H9 (cell line): ENCODE measurements at regions not wholly inside any gene's neighbourhood (a gene's known extent, or its start where the extent isn't known, plus 50 kb on each side); places are given as distances from the start of the nearest gene placed in this dataset.

Experiments
- DNase-seq: peaks from one replicate; pipeline ENCODE4 v3.0.0-alpha.2; 2017
- H2AFZ ChIP-seq: one replicate; pipeline ENCODE4 v1.6.1; 2013; ENCODE audit warnings: mild to moderate bottlenecking, low read length, control low read depth, moderate library complexity
- H2AK5ac ChIP-seq: 2 replicates; pipeline ENCODE4 v1.6.1; 2013; ENCODE audit warnings: low read length, control low read depth, mixed read lengths; ENCODE audit not compliant: insufficient read length
- H2BK120ac ChIP-seq: one replicate; pipeline ENCODE4 v1.6.1; 2013; ENCODE audit warnings: low read depth, mild to moderate bottlenecking, low read length, control low read depth, inconsistent platforms; ENCODE audit not compliant: poor library complexity, severe bottlenecking
- H2BK12ac ChIP-seq: 2 replicates; pipeline ENCODE4 v1.6.1; 2013; ENCODE audit warnings: low read length, control low read depth, mixed read lengths, low read depth; ENCODE audit not compliant: insufficient read length
- H2BK15ac ChIP-seq: 2 replicates; pipeline ENCODE4 v1.6.1; 2013; ENCODE audit warnings: low read depth, low read length, control low read depth
- H2BK20ac ChIP-seq: one replicate; pipeline ENCODE4 v1.6.1; 2013; ENCODE audit warnings: low read depth, mild to moderate bottlenecking, low read length, control low read depth, inconsistent platforms; ENCODE audit not compliant: poor library complexity, severe bottlenecking
- H2BK5ac ChIP-seq: 2 replicates; pipeline ENCODE4 v1.6.1; 2013; ENCODE audit warnings: low read length, control low read depth, mixed read lengths; ENCODE audit not compliant: insufficient read length
- H3K14ac ChIP-seq: 2 replicates; pipeline ENCODE4 v1.6.1; 2013; ENCODE audit warnings: low read length, control low read depth; ENCODE audit not compliant: insufficient read depth
- H3K18ac ChIP-seq: 2 replicates; pipeline ENCODE4 v1.6.1; 2013; ENCODE audit warnings: low read depth, mild to moderate bottlenecking, mixed read lengths, low read length, control low read depth; ENCODE audit not compliant: insufficient read length
- H3K23ac ChIP-seq: 2 replicates; pipeline ENCODE4 v1.6.1; 2013; ENCODE audit warnings: low read length, control low read depth, mixed read lengths, low read depth; ENCODE audit not compliant: insufficient read length
- H3K23me2 ChIP-seq: 2 replicates; pipeline ENCODE4 v1.6.1; 2013; ENCODE audit warnings: low read depth, mild to moderate bottlenecking, mixed read lengths, low read length, control low read depth; ENCODE audit not compliant: insufficient read length, poor library complexity, severe bottlenecking
- H3K27ac ChIP-seq: 2 replicates; pipeline ENCODE4 v1.5.1; 2013; ENCODE audit warnings: low read length, control low read depth, mixed read lengths, low read depth; ENCODE audit not compliant: insufficient read length
- H3K27me3 ChIP-seq: 2 replicates; pipeline ENCODE4 v1.6.1; 2013; ENCODE audit warnings: low read length, control low read depth, inconsistent platforms; ENCODE audit not compliant: insufficient read depth
- H3K4ac ChIP-seq: 2 replicates; pipeline ENCODE4 v1.6.1; 2013; ENCODE audit warnings: low read depth, mild to moderate bottlenecking, control low read depth, inconsistent platforms, low read length, moderate library complexity
- H3K4me1 ChIP-seq: 2 replicates; pipeline ENCODE4 v1.6.1; 2013; ENCODE audit warnings: low read length, control low read depth, inconsistent platforms; ENCODE audit not compliant: insufficient read depth
- H3K4me2 ChIP-seq: 2 replicates; pipeline ENCODE4 v1.6.1; 2013; ENCODE audit warnings: low read length, control low read depth, mixed read lengths; ENCODE audit not compliant: insufficient read length, insufficient read depth
- H3K56ac ChIP-seq: 2 replicates; pipeline ENCODE4 v1.6.1; 2013; ENCODE audit warnings: low read depth, mild to moderate bottlenecking, mixed read lengths, low read length, control low read depth; ENCODE audit not compliant: insufficient read length
- H3K79me1 ChIP-seq: 2 replicates; pipeline ENCODE4 v1.6.1; 2013; ENCODE audit warnings: low read depth, mild to moderate bottlenecking, moderate library complexity, low read length, control low read depth, inconsistent platforms; ENCODE audit not compliant: insufficient read depth, poor library complexity, severe bottlenecking
- H3K79me2 ChIP-seq: 2 replicates; pipeline ENCODE4 v1.6.1; 2013; ENCODE audit warnings: low read length, control low read depth, inconsistent platforms; ENCODE audit not compliant: insufficient read depth
- H3K9ac ChIP-seq: 2 replicates; pipeline ENCODE4 v1.6.1; 2013; ENCODE audit warnings: low read length, control low read depth, mixed read lengths; ENCODE audit not compliant: insufficient read length; ENCODE audit errors: extremely low read depth
- H3K9me3 ChIP-seq: one replicate; pipeline ENCODE4 v1.6.1; 2013; ENCODE audit warnings: low read depth, low read length, inconsistent platforms; ENCODE audit not compliant: control insufficient read depth
- H3T11ph ChIP-seq: one replicate; pipeline ENCODE4 v1.6.1; 2013; ENCODE audit warnings: mild to moderate bottlenecking, low read length, control low read depth, inconsistent platforms
- H4K20me1 ChIP-seq: one replicate; pipeline ENCODE4 v1.6.1; 2013; ENCODE audit not compliant: control insufficient read depth, insufficient read length, insufficient read depth
- H4K5ac ChIP-seq: 2 replicates; pipeline ENCODE4 v1.6.1; 2013; ENCODE audit warnings: low read depth, mild to moderate bottlenecking, mixed read lengths, low read length, control low read depth; ENCODE audit not compliant: insufficient read length
- H4K8ac ChIP-seq: replicated peaks from 2 replicates; pipeline ENCODE4 v1.6.1; 2013; ENCODE audit warnings: low read length, control low read depth, mixed read lengths, low read depth; ENCODE audit not compliant: insufficient read length
- H4K91ac ChIP-seq: 2 replicates; pipeline ENCODE4 v1.6.1; 2013; ENCODE audit warnings: low read depth, mild to moderate bottlenecking, moderate library complexity, mixed read lengths, low read length, control low read depth; ENCODE audit not compliant: insufficient read length
- H3K27ac Mint-ChIP-seq, 3 experiments: 2 replicates in 2 of 3; 3 replicates in 1 of 3; pipeline ENCODE4 v1.8.0; 2020 to 2021; ENCODE audit warnings: mixed read lengths in 3 of 3, mild to moderate bottlenecking in 1 of 3, moderate library complexity in 1 of 3
- H3K27me3 Mint-ChIP-seq: 2 replicates; pipeline ENCODE4 v1.8.0; 2021; ENCODE audit warnings: low read depth, mild to moderate bottlenecking, moderate library complexity, mixed read lengths
- H3K36me3 Mint-ChIP-seq, 3 experiments: 2 replicates in 2 of 3; 3 replicates in 1 of 3; pipeline ENCODE4 v1.8.0; 2020 to 2021; ENCODE audit warnings: low read depth in 3 of 3, mixed read lengths in 3 of 3; ENCODE audit not compliant: insufficient read depth in 1 of 3
- H3K4me1 Mint-ChIP-seq, 2 experiments: 2 replicates each; pipeline ENCODE4 v1.8.0; 2020; ENCODE audit warnings: mixed read lengths in 2 of 2
- H3K4me3 Mint-ChIP-seq, 2 experiments: 2 replicates in 1 of 2; 3 replicates in 1 of 2; pipeline ENCODE4 v1.8.0; 2020 to 2021; ENCODE audit warnings: mild to moderate bottlenecking in 2 of 2, mixed read lengths in 2 of 2, moderate library complexity in 1 of 2
- H3K9me3 Mint-ChIP-seq, 2 experiments: 2 replicates in 1 of 2; 3 replicates in 1 of 2; pipeline ENCODE4 v1.8.0; 2020; ENCODE audit warnings: mild to moderate bottlenecking in 2 of 2, mixed read lengths in 2 of 2, moderate library complexity in 1 of 2
- whole genome bisulfite sequencing: extraction: QIAGEN DNeasy Blood & Tissue Kit; methylation state at CpG from one replicate; pipeline ENCODE4 v1.1.7; 2013; ENCODE audit warnings: missing lambda C conversion rate, low lambda C conversion rate, mixed read lengths; ENCODE audit not compliant: insufficient read length; ENCODE audit errors: extremely low coverage; 5-methylcytosine and 5-hydroxymethylcytosine counted together
- TF ChIP-seq, protein P1 (sequence below): fragments of 200-600 bp; sonication (generic); conservative IDR thresholded peaks from 3 replicates; pipeline ENCODE4 v1.8.0; 2021; ENCODE audit warnings: antibody characterized with exemption, mild to moderate bottlenecking

- Histone ChIP-seq H4K91ac (no peak overlapping the region), H2BK15ac (no peak overlapping the region), H3K79me1 (no peaks in the 10 kb centered on the region), H3K9ac (no peak overlapping the region), H2BK5ac (no peak overlapping the region), H3K14ac (no peak overlapping the region), H2BK20ac (no peak overlapping the region), H2AFZ (no peak overlapping the region), H3T11ph (no peak overlapping the region), H4K8ac (no peak overlapping the region), H3K23ac (no peak overlapping the region), H3K4me1 (no peaks in the 10 kb centered on the region), H3K27me3 (no peaks in the 10 kb centered on the region), H3K56ac (no peak overlapping the region), H4K5ac (no peak overlapping the region), H4K20me1 (no peaks in the 10 kb centered on the region), H3K4me2 (no peak overlapping the region), H3K18ac (no peak overlapping the region), H2AK5ac (no peak overlapping the region), H2BK120ac (no peak overlapping the region), H3K9me3 (no peaks in the 10 kb centered on the region), H3K27ac (no peak overlapping the region), H3K4ac (no peak overlapping the region), H3K79me2 (no peaks in the 10 kb centered on the region), H2BK12ac (no peak overlapping the region), H3K23me2 (no peaks in the 10 kb centered on the region)
- TF ChIP-seq, protein P1, sequence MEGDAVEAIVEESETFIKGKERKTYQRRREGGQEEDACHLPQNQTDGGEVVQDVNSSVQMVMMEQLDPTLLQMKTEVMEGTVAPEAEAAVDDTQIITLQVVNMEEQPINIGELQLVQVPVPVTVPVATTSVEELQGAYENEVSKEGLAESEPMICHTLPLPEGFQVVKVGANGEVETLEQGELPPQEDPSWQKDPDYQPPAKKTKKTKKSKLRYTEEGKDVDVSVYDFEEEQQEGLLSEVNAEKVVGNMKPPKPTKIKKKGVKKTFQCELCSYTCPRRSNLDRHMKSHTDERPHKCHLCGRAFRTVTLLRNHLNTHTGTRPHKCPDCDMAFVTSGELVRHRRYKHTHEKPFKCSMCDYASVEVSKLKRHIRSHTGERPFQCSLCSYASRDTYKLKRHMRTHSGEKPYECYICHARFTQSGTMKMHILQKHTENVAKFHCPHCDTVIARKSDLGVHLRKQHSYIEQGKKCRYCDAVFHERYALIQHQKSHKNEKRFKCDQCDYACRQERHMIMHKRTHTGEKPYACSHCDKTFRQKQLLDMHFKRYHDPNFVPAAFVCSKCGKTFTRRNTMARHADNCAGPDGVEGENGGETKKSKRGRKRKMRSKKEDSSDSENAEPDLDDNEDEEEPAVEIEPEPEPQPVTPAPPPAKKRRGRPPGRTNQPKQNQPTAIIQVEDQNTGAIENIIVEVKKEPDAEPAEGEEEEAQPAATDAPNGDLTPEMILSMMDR, result no peak
- Mint-ChIP-seq H3K4me3 (no peak overlapping the region), H3K4me1 (no peaks in the 10 kb centered on the region), H3K9me3 (no peaks in the 10 kb centered on the region), H3K27me3 (peaks cover 2% of the 10 kb centered on the region; the same call in 1 of the 2 replicates), H3K27ac (no peak overlapping the region), H3K36me3 (no peaks in the 10 kb centered on the region; a peak in 1 of 7 replicates)
- no peak for DNase-seq
- no CpG with 5 or more reads among the region's 2 CpGs for WGBS
Measured at GRCh38 chr3:94775746-94776145, 712.9 kb downstream of the NSUN3 start.
